ENCODE measurements at regions not wholly inside any gene's neighbourhood (a gene's known extent, or its start where the extent isn't known, plus 50 kb on each side); places are given as distances from the start of the nearest gene placed in this dataset.

GRCh38 chr2:153169609-153170008 is 309.0 kb downstream of the RPRM start:
- DNase-seq (no peak), ATAC-seq (no peak)
- Mint-ChIP-seq H3K4me1 (no peaks in the 10 kb centered on the region), H3K27me3 (no peaks in the 10 kb centered on the region), H3K9me3 (ENCODE audit: low read depth) (no peaks in the 10 kb centered on the region), H3K27ac (no peak overlapping the region), H3K36me3 (ENCODE audit: low read depth) (no peaks in the 10 kb centered on the region), H3K4me3 (no peak overlapping the region)
- ChIA-PET POLR2A (no interaction called here), CTCF (interaction anchor here (0.7 kb wide), 1 partner anchor 112 kb away, joined by 3 read pairs; no protein-coding TSS in a partner anchor)
- intact Hi-C loops (cut with DNase I, micrococcal nuclease), result no loop called here

- intact Hi-C loops (cut with DNase I, micrococcal nuclease), result no loop called here
- H3K27ac Mint-ChIP-seq, result no peak overlapping the region
- POLR2A ChIA-PET, result no interaction called here
- H3K27me3 Mint-ChIP-seq, result no peaks in the 10 kb centered on the region
- no peaks in the 10 kb centered on the region for H3K4me1 Mint-ChIP-seq
- no peaks in the 10 kb centered on the region for H3K9me3 Mint-ChIP-seq (ENCODE audit: low read depth)
- DNase-seq, result no peak
- no peaks in the 10 kb centered on the region for H3K36me3 Mint-ChIP-seq (ENCODE audit: low read depth)
- no peak for ATAC-seq
- no peak overlapping the region for H3K4me3 Mint-ChIP-seq
- CTCF ChIA-PET, result no interaction called here
Measured at GRCh38 chr2:153165021-153165420, 313.5 kb downstream of the RPRM start.

GRCh38 chr2:153163055-153163454 is 315.5 kb downstream of the RPRM start:
- Mint-ChIP-seq H3K4me1 (no peaks in the 10 kb centered on the region), H3K27ac (no peak overlapping the region), H3K36me3 (ENCODE audit: low read depth) (no peaks in the 10 kb centered on the region), H3K4me3 (no peak overlapping the region), H3K27me3 (no peaks in the 10 kb centered on the region), H3K9me3 (ENCODE audit: low read depth) (no peaks in the 10 kb centered on the region)
- intact Hi-C loops (cut with DNase I, micrococcal nuclease), result loop anchor here (1.0 to 2.0 kb wide), 3 partner anchors 315 to 356 kb away; partner anchors contain the start of gene RPRM (in 1 of the 2)
- ChIA-PET CTCF (no interaction called here), POLR2A (no interaction called here)
- no peak for ATAC-seq
- no peak for DNase-seq

- Mint-ChIP-seq H3K27me3 (no peaks in the 10 kb centered on the region), H3K4me3 (no peak overlapping the region), H3K27ac (no peak overlapping the region), H3K4me1 (no peaks in the 10 kb centered on the region), H3K9me3 (ENCODE audit: low read depth) (peaks cover 9% of the 10 kb centered on the region), H3K36me3 (ENCODE audit: low read depth) (no peaks in the 10 kb centered on the region)
- intact Hi-C loops (cut with DNase I, micrococcal nuclease), result no loop called here
- ATAC-seq (no peak), DNase-seq (no peak)
- POLR2A ChIA-PET, result no interaction called here
- CTCF ChIA-PET, result no interaction called here
Measured at GRCh38 chr2:153156743-153157142, 321.8 kb downstream of the RPRM start.

GRCh38 chr2:153152036-153152435 is 326.5 kb downstream of the RPRM start:
- Mint-ChIP-seq H3K27me3 (no peaks in the 10 kb centered on the region), H3K4me1 (no peaks in the 10 kb centered on the region), H3K4me3 (no peak overlapping the region), H3K27ac (no peak overlapping the region), H3K9me3 (ENCODE audit: low read depth) (peaks cover 9% of the 10 kb centered on the region), H3K36me3 (ENCODE audit: low read depth) (no peaks in the 10 kb centered on the region)
- POLR2A ChIA-PET, result interaction anchor here (0.6 kb wide), 1 partner anchor 534 kb away, joined by 3 read pairs; no protein-coding TSS in a partner anchor
- CTCF ChIA-PET, result no interaction called here
- DNase-seq (no peak), ATAC-seq (no peak)
- intact Hi-C loops (cut with DNase I, micrococcal nuclease), result no loop called here

GRCh38 chr2:153145470-153145978 is 333.0 kb downstream of the RPRM start:
- DNase-seq, result no peak
- Mint-ChIP-seq H3K4me3 (no peak overlapping the region), H3K4me1 (no peaks in the 10 kb centered on the region), H3K9me3 (ENCODE audit: low read depth) (no peaks in the 10 kb centered on the region), H3K36me3 (ENCODE audit: low read depth) (no peaks in the 10 kb centered on the region), H3K27me3 (no peaks in the 10 kb centered on the region), H3K27ac (no peak overlapping the region)
- intact Hi-C loops (cut with DNase I, micrococcal nuclease), result no loop called here
- CTCF ChIA-PET, result no interaction called here
- ATAC-seq, result no peak
- POLR2A ChIA-PET, result no interaction called here

- Mint-ChIP-seq H3K9me3 (ENCODE audit: low read depth) (no peaks in the 10 kb centered on the region), H3K27me3 (no peaks in the 10 kb centered on the region), H3K36me3 (ENCODE audit: low read depth) (no peaks in the 10 kb centered on the region), H3K27ac (no peak overlapping the region), H3K4me3 (no peak overlapping the region), H3K4me1 (no peaks in the 10 kb centered on the region)
- ATAC-seq (no peak), DNase-seq (no peak)
- CTCF ChIA-PET, result no interaction called here
- intact Hi-C loops (cut with DNase I, micrococcal nuclease), result no loop called here
- POLR2A ChIA-PET, result no interaction called here
Measured at GRCh38 chr2:153143540-153143939, 335.0 kb downstream of the RPRM start.

GRCh38 chr2:153140498-153140897 is 338.1 kb downstream of the RPRM start:
- ATAC-seq (no peak), DNase-seq (no peak)
- H3K4me1 Mint-ChIP-seq, result no peaks in the 10 kb centered on the region
- H3K27ac Mint-ChIP-seq, result no peak overlapping the region
- no peak overlapping the region for H3K4me3 Mint-ChIP-seq
- no peaks in the 10 kb centered on the region for H3K9me3 Mint-ChIP-seq (ENCODE audit: low read depth)
- no peaks in the 10 kb centered on the region for H3K27me3 Mint-ChIP-seq
- ChIA-PET CTCF (no interaction called here), POLR2A (no interaction called here)
- H3K36me3 Mint-ChIP-seq (ENCODE audit: low read depth), result no peaks in the 10 kb centered on the region
- intact Hi-C loops (cut with DNase I, micrococcal nuclease), result no loop called here

- Mint-ChIP-seq H3K27me3 (no peaks in the 10 kb centered on the region), H3K4me3 (no peak overlapping the region), H3K27ac (no peak overlapping the region), H3K9me3 (ENCODE audit: low read depth) (no peaks in the 10 kb centered on the region), H3K36me3 (ENCODE audit: low read depth) (no peaks in the 10 kb centered on the region), H3K4me1 (no peaks in the 10 kb centered on the region)
- POLR2A ChIA-PET, result no interaction called here
- DNase-seq (no peak), ATAC-seq (no peak)
- intact Hi-C loops (cut with DNase I, micrococcal nuclease), result no loop called here
- CTCF ChIA-PET, result no interaction called here
Measured at GRCh38 chr2:153138651-153139375, 339.7 kb downstream of the RPRM start.

GRCh38 chr2:153136216-153136615 is 342.3 kb downstream of the RPRM start:
- no peaks in the 10 kb centered on the region for H3K4me1 Mint-ChIP-seq

GRCh38 chr2:153134725-153135124 is 343.8 kb downstream of the RPRM start:
- no peak for ATAC-seq
- H3K36me3 Mint-ChIP-seq (ENCODE audit: low read depth), result no peaks in the 10 kb centered on the region
- intact Hi-C loops (cut with DNase I, micrococcal nuclease), result no loop called here

More at GRCh38 chr2:153136216-153136615, 342.3 kb downstream of the RPRM start:
- H3K27ac Mint-ChIP-seq, result no peak overlapping the region
- ChIA-PET CTCF (no interaction called here), POLR2A (no interaction called here)
- DNase-seq, result no peak
- ATAC-seq, result no peak
- no peaks in the 10 kb centered on the region for H3K27me3 Mint-ChIP-seq
- H3K36me3 Mint-ChIP-seq (ENCODE audit: low read depth), result no peaks in the 10 kb centered on the region
- no peak overlapping the region for H3K4me3 Mint-ChIP-seq
- no peaks in the 10 kb centered on the region for H3K9me3 Mint-ChIP-seq (ENCODE audit: low read depth)
- intact Hi-C loops (cut with DNase I, micrococcal nuclease), result no loop called here

GRCh38 chr2:153133716-153134115 is 344.8 kb downstream of the RPRM start:
- ChIA-PET CTCF (no interaction called here), POLR2A (no interaction called here)
- H3K36me3 Mint-ChIP-seq (ENCODE audit: low read depth), result no peaks in the 10 kb centered on the region
- no peak overlapping the region for H3K27ac Mint-ChIP-seq
- DNase-seq (no peak), ATAC-seq (no peak)
- no peaks in the 10 kb centered on the region for H3K4me1 Mint-ChIP-seq
- no peaks in the 10 kb centered on the region for H3K27me3 Mint-ChIP-seq
- intact Hi-C loops (cut with DNase I, micrococcal nuclease), result no loop called here
- no peak overlapping the region for H3K4me3 Mint-ChIP-seq
- H3K9me3 Mint-ChIP-seq (ENCODE audit: low read depth), result no peaks in the 10 kb centered on the region

More at GRCh38 chr2:153134725-153135124, 343.8 kb downstream of the RPRM start:
- no peak overlapping the region for H3K4me3 Mint-ChIP-seq
- no peak overlapping the region for H3K27ac Mint-ChIP-seq
- DNase-seq, result no peak
- H3K9me3 Mint-ChIP-seq (ENCODE audit: low read depth), result no peaks in the 10 kb centered on the region
- POLR2A ChIA-PET, result no interaction called here
- H3K4me1 Mint-ChIP-seq, result no peaks in the 10 kb centered on the region
- H3K27me3 Mint-ChIP-seq, result no peaks in the 10 kb centered on the region
- CTCF ChIA-PET, result no interaction called here

Measured in activated CD4-positive, alpha-beta T cell treated with anti-CD3 and anti-CD28 coated beads for 36 hours (primary cell).